LoVo (cell line): ENCODE measurements at regions not wholly inside any gene's neighbourhood (a gene's known extent, or its start where the extent isn't known, plus 50 kb on each side); places are given as distances from the start of the nearest gene placed in this dataset.
A peak's percentile ranks its signal among the peaks of the same experiment; 100 is the strongest.
"Not testable (repeated sequence)": the region's sequence is repeated elsewhere in the genome, so short reads cannot be mapped to it uniquely, and the experiment has no call there.

Experiments used
- DNase-seq: peaks from one replicate; pipeline ENCODE4 v3.0.0-alpha.2; 2016; ENCODE audit warnings: low spot score

DNA sequence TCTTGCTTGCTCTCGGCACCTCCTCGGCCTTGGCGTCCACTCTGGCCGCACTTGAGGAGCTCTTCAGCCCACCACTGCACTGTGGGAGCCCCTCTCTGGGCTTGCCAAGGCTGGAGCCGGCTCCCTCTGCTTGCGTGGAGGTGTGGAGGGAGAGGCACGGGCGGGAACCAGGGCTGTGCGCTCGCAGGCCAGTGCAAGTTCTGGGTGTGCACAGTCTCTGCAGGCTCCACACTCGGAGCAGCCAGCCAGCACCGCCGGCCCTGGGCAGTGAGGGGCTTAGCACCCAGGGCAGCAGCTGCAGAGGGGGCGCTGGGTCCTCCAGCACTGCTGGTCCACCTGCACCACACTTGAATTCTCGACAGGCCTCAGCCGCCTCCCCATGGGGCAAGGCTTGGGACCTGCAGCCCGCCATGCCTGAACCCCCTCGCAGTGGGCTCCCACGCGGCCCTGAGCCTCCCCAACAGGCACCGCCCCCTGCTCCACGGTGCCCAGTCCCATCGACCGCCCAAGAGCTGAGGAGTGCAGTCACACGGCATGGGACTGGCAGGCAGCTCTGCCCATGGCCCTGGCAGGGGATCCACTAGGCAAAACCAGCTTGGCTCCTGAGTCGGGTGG is 411.2 kb upstream of the CHAC2 start:
- no peak for DNase-seq

GRCh38 chr2:53353135-53354114 is 414.2 kb upstream of the CHAC2 start:
- DNase-seq, result peak; percentile 86

GRCh38 chr2:53347269-53347668 is 420.3 kb upstream of the CHAC2 start:
- no peak for DNase-seq

GRCh38 chr2:53342248-53342647 is 425.4 kb upstream of the CHAC2 start:
- no peak for DNase-seq

GRCh38 chr2:53334610-53335009 is 433.0 kb upstream of the CHAC2 start:
- no peak for DNase-seq

GRCh38 chr2:53331667-53332066 is 435.9 kb upstream of the CHAC2 start:
- DNase-seq, result no peak

GRCh38 chr2:53317861-53318260 is 449.7 kb upstream of the CHAC2 start:
- no peak for DNase-seq

- DNase-seq, result no peak
Measured at GRCh38 chr2:53315149-53315548, 452.5 kb upstream of the CHAC2 start.

DNA sequence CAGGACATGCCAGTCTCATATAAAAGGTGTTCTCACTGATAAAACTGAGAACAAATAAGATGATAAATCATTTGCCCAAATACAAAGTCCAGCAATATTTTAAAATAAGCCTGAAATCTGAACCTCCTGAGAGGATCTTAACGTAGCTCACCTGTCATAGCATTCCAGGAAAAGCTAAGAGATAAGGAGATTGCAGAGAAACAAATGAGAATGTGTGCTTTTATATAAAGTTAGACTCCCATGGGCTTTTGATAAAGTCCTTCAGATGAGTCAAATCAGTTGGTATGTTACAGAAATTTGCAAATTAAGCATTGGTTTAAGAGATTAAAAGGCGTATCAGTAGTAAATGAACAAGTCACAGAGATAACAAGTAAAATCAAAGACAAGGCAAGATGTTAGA is 452.9 kb upstream of the CHAC2 start:
- no peak for DNase-seq

DNA sequence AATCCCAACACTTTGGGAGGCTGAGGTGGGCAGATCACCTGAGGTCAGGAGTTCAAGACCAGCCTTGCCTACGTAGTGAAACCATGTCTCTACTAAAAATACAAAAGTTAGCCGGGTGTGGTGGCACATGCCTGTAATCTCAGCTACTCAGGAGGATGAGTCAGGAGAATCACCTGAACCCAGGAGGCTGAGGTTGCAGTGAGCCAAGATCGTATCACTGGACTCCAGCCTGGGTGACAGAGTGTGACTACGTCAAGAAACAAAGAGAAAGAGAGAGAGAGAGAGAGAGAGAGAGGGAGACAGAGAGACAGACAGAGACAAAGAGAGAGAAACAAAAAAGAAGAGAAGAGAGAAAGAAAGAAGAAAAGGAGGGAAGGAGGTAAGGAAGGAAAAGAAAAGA is 454.0 kb upstream of the CHAC2 start:
- not testable (repeated sequence) for DNase-seq

DNA sequence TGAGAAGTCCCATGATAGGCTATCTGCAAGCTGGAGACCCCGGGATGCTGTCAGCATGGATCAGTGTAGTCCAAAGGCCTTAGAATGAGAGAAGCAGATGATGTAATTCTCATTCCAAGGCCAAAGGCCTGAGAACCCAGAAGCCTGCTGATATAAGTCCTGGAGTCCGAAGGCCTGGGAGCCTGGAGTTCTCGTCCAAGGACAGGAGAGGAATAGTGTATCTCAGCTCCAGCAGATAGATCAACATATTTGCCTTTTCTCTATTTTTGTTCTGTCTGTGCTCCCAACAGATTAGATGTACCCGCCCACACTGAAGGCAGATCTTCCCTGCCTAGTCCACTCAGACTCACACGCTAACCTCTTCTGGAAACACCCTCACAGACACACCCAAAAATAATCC is 454.9 kb upstream of the CHAC2 start:
- DNase-seq, result no peak

DNA sequence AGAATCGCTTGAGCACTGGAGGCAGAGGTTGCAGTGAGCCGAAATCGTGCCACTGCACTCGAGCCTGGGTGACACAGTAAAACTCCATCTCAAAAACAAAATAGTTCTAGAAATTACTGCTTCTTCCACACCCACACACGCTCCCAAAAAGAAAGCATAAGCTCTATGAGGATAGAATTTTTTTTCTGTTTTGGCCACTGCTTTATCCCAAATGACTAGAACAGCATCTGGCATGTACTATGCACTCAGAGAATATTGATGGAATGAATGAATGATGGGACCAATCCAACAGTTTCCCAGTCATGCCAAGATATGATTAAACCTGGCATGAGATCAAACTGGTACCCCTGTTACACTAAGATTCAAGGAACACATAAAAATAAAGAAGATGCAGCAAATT is 455.4 kb upstream of the CHAC2 start:
- no peak for DNase-seq

DNA sequence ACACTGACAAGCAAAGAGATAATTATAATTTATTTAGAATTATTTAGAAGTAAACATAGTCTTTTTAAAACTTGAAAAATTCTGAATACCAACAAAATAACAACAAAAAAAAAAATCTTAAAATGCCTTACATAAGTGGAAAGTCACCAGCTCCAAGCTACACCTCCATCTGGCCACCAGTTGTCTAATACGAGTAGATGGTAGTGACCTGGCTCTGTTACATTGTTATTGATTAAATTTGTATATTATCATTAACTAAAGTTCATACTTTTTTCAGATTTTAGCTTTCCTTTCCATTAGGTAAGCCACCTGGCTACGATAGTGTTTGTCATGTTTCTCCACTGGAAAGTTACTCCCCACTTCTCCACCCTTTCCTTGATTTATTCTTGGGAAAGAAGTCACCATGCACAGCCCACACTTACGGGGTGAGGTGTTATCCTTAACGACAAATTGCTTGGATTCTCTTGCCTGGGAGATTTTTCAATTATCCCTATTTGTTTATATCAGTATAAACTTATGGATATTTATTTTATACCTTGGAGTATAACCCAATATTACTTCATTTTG is 464.5 kb upstream of the CHAC2 start:
- DNase-seq, result no peak

GRCh38 chr2:53302455-53302854 is 465.1 kb upstream of the CHAC2 start:
- no peak for DNase-seq

DNA sequence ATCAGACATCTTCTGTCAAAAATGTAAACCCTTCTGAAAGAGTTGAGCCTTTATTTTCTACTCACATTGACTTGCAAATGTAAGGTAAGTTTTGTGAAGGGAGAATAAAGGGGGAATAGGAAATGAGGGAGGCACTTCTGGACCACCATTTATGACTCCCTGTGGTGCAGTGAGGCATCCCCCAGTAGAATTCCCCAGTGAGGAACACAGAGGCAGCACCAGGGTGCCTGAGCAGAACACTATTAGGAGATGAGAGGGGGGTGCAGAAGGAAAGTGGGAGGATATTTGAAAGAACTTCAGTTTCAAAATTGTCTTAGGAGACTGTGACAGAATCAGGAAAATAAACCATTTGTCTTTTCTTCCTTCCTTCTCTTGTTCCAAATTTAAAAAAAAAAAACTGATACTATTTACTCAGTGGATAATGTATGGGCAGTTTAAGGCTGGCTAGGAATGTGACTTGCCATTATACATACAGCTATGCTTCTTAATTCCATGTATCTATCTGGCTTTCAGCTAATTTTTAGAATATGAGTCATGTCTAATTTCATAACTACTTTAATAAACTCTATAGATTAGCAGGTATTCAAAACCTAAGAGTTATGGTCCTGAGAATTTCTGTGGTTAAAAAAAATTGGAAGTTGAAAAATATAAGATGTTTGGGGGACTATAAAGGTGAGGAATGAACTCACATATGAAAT is 478.1 kb upstream of the CHAC2 start:
- no peak for DNase-seq

GRCh38 chr2:53286345-53286744 is 481.3 kb upstream of the CHAC2 start:
- no peak for DNase-seq

GRCh38 chr2:53275743-53276142 is 491.9 kb upstream of the CHAC2 start:
- no peak for DNase-seq

DNA sequence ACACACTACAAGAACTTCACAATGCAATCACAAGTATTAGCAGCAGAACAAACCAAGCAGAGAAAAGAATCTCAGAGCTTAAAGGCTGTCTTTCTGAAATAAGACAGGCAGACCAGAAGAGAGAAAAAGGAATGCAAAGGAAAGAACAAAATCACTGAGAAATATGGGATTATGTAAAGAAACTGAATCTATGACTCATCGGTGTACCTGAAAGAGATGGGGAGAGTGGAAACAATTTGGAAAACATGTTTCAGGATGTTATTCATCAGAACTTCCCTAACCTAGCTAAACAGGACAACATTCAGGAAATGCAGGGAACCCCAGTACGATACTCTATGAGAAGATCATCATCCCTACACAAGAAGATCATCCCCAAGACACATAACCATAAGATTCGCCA is 499.0 kb upstream of the CHAC2 start:
- DNase-seq, result no peak

GRCh38 chr2:53268086-53268485 is 499.5 kb upstream of the CHAC2 start:
- no peak for DNase-seq

GRCh38 chr2:53265544-53266299 is 501.9 kb upstream of the CHAC2 start:
- no peak for DNase-seq

DNA sequence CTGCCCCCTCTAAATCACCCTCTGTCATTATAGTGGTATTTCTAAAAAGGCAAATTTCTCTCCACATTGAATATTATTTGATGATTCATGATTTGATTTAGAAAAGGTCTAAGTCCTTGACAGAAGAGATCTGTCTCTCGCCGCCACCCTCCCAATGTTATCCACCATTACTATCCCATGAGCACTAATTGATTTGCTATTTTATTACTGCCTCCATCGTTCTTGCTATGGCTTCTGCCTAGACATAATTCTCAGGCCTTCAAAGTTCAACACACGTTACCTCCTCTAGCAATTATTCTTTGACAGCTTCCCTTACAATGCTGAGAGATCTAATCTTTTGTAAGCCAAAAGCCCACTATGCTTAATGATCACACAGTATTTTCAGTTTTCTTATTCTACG is 507.0 kb upstream of the CHAC2 start:
- DNase-seq, result no peak
